HUES64 (cell line): ENCODE measurements at regions not wholly inside any gene's neighbourhood (a gene's known extent, or its start where the extent isn't known, plus 50 kb on each side); places are given as distances from the start of the nearest gene placed in this dataset.

ENCODE experiments used
- H3K27ac ChIP-seq: 2 replicates; pipeline ENCODE4 v1.7.0; 2013; ENCODE audit warnings: low read depth, low read length, inconsistent platforms
- H3K27me3 ChIP-seq: 2 replicates; pipeline ENCODE4 v1.6.1; 2013; ENCODE audit warnings: mild to moderate bottlenecking, low read length; ENCODE audit not compliant: insufficient read depth
- H3K36me3 ChIP-seq: 2 replicates; pipeline ENCODE4 v1.6.1; 2013; ENCODE audit warnings: mild to moderate bottlenecking, low read length; ENCODE audit not compliant: insufficient read depth
- H3K4me1 ChIP-seq: 2 replicates; pipeline ENCODE4 v1.6.1; 2013; ENCODE audit warnings: mild to moderate bottlenecking, low read length, moderate library complexity; ENCODE audit not compliant: insufficient read depth
- H3K4me3 ChIP-seq: 2 replicates; pipeline ENCODE4 v1.5.1; 2013; ENCODE audit warnings: mild to moderate bottlenecking, low read length, moderate library complexity
- H3K9ac ChIP-seq: 2 replicates; pipeline ENCODE4 v1.6.1; 2013; ENCODE audit warnings: mild to moderate bottlenecking, low read depth, low read length
- H3K9me3 ChIP-seq: 2 replicates; pipeline ENCODE4 v1.6.1; 2013; ENCODE audit warnings: low read depth, low read length; ENCODE audit not compliant: insufficient read depth
- WGBS: fragments of 150-250, 120-280 bp; methylation state at CpG from one replicate; pipeline ENCODE4 v1.1.7; 2013; ENCODE audit warnings: missing lambda C conversion rate; 5-methylcytosine and 5-hydroxymethylcytosine counted together

DNA sequence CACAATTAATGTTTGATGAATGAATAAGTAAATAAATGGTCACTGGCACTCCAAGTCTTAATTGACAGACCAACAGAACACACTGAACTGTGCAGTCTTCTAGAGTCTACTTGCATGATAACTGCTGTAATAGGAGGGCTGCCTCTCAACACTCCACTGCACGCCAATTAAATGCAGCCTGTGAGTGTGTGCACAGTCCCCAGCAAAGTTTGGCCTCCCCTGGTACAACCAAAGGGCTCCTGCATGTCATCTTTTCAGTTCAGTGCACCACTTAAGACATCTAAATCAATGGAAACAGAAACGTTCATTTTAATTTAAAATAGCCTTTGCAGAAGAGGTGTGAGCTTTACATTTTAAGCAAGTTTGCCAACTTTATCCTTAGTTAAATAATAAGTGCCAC lies 121.7 kb upstream of the USP15 start:
- no peaks in the 10 kb centered on the region for H3K4me1 ChIP-seq
- no peaks in the 10 kb centered on the region for H3K9me3 ChIP-seq
- WGBS = 80% methylated on average over 2 of the region's 2 CpGs
- no peak overlapping the region for H3K4me3 ChIP-seq
- no peak overlapping the region for H3K27ac ChIP-seq
- H3K27me3 ChIP-seq = no peaks in the 10 kb centered on the region
- no peak overlapping the region for H3K9ac ChIP-seq
- no peaks in the 10 kb centered on the region for H3K36me3 ChIP-seq

GRCh38 chr12:62146318-62146717 lies 113.9 kb upstream of the USP15 start:
- 87% methylated on average over 3 of the region's 3 CpGs for WGBS

GRCh38 chr12:62158013-62158412 lies 102.2 kb upstream of the USP15 start:
- H3K36me3 ChIP-seq = no peaks in the 10 kb centered on the region
- no peaks in the 10 kb centered on the region for H3K9me3 ChIP-seq
- no peak overlapping the region for H3K27ac ChIP-seq
- H3K27me3 ChIP-seq = no peaks in the 10 kb centered on the region
- no peak overlapping the region for H3K4me3 ChIP-seq
- H3K4me1 ChIP-seq = peaks cover under 1% of the 10 kb centered on the region; the same call in 1 of the 2 replicates
- H3K9ac ChIP-seq = no peak overlapping the region

More at GRCh38 chr12:62146318-62146717, 113.9 kb upstream of the USP15 start:
- Histone ChIP-seq H3K4me3 (no peak overlapping the region), H3K27me3 (no peaks in the 10 kb centered on the region), H3K36me3 (no peaks in the 10 kb centered on the region), H3K9ac (no peak overlapping the region), H3K4me1 (no peaks in the 10 kb centered on the region), H3K27ac (no peak overlapping the region), H3K9me3 (no peaks in the 10 kb centered on the region)

- no peaks in the 10 kb centered on the region for H3K9me3 ChIP-seq
- H3K4me1 ChIP-seq = peaks cover 4% of the 10 kb centered on the region; the same call in 1 of the 2 replicates
- no peak overlapping the region for H3K4me3 ChIP-seq
- no peak overlapping the region for H3K27ac ChIP-seq
- H3K27me3 ChIP-seq = no peaks in the 10 kb centered on the region
- H3K9ac ChIP-seq = no peak overlapping the region
- no peaks in the 10 kb centered on the region for H3K36me3 ChIP-seq
- 95% methylated on average over 5 of the region's 5 CpGs for WGBS
Observed at GRCh38 chr12:62158461-62159360, 101.5 kb upstream of the USP15 start.

- no peaks in the 10 kb centered on the region for H3K9me3 ChIP-seq
- H3K36me3 ChIP-seq = no peaks in the 10 kb centered on the region
- no peak overlapping the region for H3K4me3 ChIP-seq
- H3K27me3 ChIP-seq = no peaks in the 10 kb centered on the region
- peaks cover 4% of the 10 kb centered on the region; the same call in 1 of the 2 replicates for H3K4me1 ChIP-seq
- no peak overlapping the region for H3K27ac ChIP-seq
- no CpG with 5 or more reads among the region's 2 CpGs for WGBS
- H3K9ac ChIP-seq = no peak overlapping the region
Observed at GRCh38 chr12:62162214-62162613, 98.0 kb upstream of the USP15 start.

GRCh38 chr12:62163368-62163767 lies 96.8 kb upstream of the USP15 start:
- Histone ChIP-seq H3K36me3 (no peaks in the 10 kb centered on the region), H3K9me3 (no peaks in the 10 kb centered on the region), H3K4me3 (no peak overlapping the region), H3K27me3 (no peaks in the 10 kb centered on the region), H3K9ac (no peak overlapping the region), H3K4me1 (peaks cover 4% of the 10 kb centered on the region; the same call in 1 of the 2 replicates), H3K27ac (no peak overlapping the region)
- WGBS = 100% methylated on average over 1 of the region's 1 CpG

GRCh38 chr12:62164036-62164435 lies 96.2 kb upstream of the USP15 start:
- Histone ChIP-seq H3K27me3 (no peaks in the 10 kb centered on the region), H3K9ac (no peak overlapping the region), H3K4me1 (peaks cover 4% of the 10 kb centered on the region; the same call in 1 of the 2 replicates), H3K36me3 (no peaks in the 10 kb centered on the region), H3K9me3 (no peaks in the 10 kb centered on the region), H3K4me3 (no peak overlapping the region), H3K27ac (no peak overlapping the region)
- whole genome bisulfite sequencing = 96% methylated on average over 4 of the region's 4 CpGs

DNA sequence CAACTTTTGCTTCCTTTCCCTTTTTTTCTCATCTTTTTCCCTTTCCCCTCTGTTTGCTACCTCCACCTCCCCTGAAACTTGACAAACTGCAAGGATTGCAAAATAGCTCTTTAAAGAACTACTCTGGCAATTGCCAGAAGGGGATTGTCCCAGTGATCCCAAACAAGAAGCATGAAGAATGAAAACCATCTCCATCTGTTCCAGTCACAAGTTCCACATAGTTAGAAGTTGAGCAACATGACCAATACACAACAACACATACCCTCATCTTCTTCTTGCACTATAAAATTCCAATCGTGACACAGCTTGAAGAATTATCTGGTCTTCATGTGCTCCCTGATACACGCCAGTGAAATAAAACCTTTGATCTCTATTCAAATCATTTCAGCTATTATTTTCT lies 93.7 kb upstream of the USP15 start:
- Histone ChIP-seq H3K9me3 (no peaks in the 10 kb centered on the region), H3K4me1 (peaks cover 4% of the 10 kb centered on the region; the same call in 1 of the 2 replicates), H3K27ac (no peak overlapping the region), H3K36me3 (no peaks in the 10 kb centered on the region), H3K4me3 (no peak overlapping the region), H3K9ac (no peak overlapping the region), H3K27me3 (no peaks in the 10 kb centered on the region)
- WGBS = 87% methylated on average over 2 of the region's 2 CpGs

DNA sequence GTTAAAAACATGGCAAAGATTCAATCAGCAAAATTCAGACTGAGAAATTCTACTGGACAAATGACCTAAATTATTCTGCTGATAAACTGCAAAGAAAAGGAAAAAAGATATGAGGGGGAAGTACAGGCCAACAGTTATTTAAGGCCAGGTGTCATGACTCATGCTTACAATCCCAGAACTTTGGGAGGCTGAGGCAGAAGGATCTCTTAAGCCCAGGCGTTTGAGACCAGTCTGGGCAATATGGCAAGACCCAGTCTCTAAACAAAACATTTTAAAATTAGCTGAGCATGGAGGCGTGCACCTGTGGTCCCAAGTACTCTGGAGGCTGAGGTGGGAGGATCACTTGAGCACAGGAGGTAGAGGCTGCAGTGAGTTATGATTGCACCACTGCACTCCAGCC lies 91.8 kb upstream of the USP15 start:
- H3K27ac ChIP-seq = no peak overlapping the region
- no peaks in the 10 kb centered on the region for H3K27me3 ChIP-seq
- H3K36me3 ChIP-seq = no peaks in the 10 kb centered on the region
- 89% methylated on average over 2 of the region's 2 CpGs for WGBS
- no peak overlapping the region for H3K9ac ChIP-seq
- no peaks in the 10 kb centered on the region for H3K9me3 ChIP-seq
- no peaks in the 10 kb centered on the region for H3K4me1 ChIP-seq
- H3K4me3 ChIP-seq = no peak overlapping the region

DNA sequence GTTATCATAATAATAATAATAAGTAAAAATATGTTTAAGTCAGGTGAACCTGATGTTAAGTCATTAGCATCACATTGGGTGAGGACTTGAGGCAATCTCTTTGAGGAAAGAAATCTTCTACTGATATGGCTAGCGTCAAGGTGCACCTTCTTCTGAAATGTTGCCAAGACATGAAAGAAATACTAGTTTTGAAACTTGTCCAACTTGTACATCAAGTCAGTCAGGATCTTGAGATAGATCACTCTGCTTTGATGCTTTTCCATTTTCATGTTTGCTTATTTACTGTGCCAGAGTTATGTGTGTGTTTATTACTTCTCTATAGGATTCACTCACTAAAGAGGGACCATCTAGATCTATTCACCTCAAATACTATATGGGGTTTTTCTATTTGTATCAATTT lies 90.0 kb upstream of the USP15 start:
- 97% methylated on average over 1 of the region's 1 CpG for WGBS
- no peaks in the 10 kb centered on the region for H3K27me3 ChIP-seq
- no peak overlapping the region for H3K27ac ChIP-seq
- H3K9ac ChIP-seq = no peak overlapping the region
- H3K4me1 ChIP-seq = no peaks in the 10 kb centered on the region
- no peaks in the 10 kb centered on the region for H3K9me3 ChIP-seq
- H3K4me3 ChIP-seq = no peak overlapping the region
- no peaks in the 10 kb centered on the region for H3K36me3 ChIP-seq

- Histone ChIP-seq H3K9me3 (no peaks in the 10 kb centered on the region), H3K27ac (no peak overlapping the region), H3K27me3 (peaks cover 45% of the 10 kb centered on the region), H3K4me3 (peak overlapping the region; percentile 62), H3K36me3 (no peaks in the 10 kb centered on the region), H3K9ac (no peak overlapping the region), H3K4me1 (peaks cover 13% of the 10 kb centered on the region; the same call in 1 of the 2 replicates)
- under 1% methylated on average over 59 of the region's 61 CpGs for WGBS
Observed at GRCh38 chr12:62190689-62191490, 69.3 kb upstream of the USP15 start.
